Skin epidermis (tissue), 12 donors: ENCODE measurements at regions not wholly inside any gene's neighbourhood (a gene's known extent, or its start where the extent isn't known, plus 50 kb on each side); places are given as distances from the start of the nearest gene placed in this dataset.

Experiments
- H3K27ac ChIP-seq, 21 experiments: fragments of 200-600 bp; sonication (generic) in 11 of 21; one replicate each; pipeline ENCODE4 v1.5.0; 2020; ENCODE audit warnings: mild to moderate bottlenecking in 3 of 21, inconsistent platforms in 2 of 21, moderate library complexity in 2 of 21
- H3K4me3 ChIP-seq, 7 experiments: fragments of 200-600 bp; sonication (generic) in 2 of 7; one replicate each; pipeline ENCODE4 v1.5.0; 2020; ENCODE audit warnings: inconsistent platforms in 2 of 7, mild to moderate bottlenecking in 2 of 7, moderate library complexity in 1 of 7

DNA sequence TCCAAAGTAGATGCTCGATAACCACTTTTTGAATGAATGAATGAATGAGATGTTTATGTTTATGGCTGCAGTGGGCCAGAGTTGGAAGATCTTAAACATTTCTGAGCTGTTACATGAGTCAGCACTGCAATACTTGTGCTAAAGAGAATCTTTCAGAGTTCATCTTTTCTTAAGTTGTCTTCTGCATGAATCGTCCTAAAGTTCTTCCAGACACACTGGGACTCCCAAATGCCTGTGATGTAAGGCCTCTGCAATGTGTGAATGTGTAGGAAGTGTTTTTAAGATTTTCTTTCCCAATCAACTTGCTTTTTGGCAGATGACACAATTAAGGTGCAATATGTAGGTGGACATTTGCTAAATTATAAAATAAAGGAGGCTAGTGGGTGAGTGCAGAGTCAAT lies 50.3 kb upstream of the TRIM9 start:
- no peak overlapping the region for H3K27ac ChIP-seq
- no peak overlapping the region for H3K4me3 ChIP-seq

DNA sequence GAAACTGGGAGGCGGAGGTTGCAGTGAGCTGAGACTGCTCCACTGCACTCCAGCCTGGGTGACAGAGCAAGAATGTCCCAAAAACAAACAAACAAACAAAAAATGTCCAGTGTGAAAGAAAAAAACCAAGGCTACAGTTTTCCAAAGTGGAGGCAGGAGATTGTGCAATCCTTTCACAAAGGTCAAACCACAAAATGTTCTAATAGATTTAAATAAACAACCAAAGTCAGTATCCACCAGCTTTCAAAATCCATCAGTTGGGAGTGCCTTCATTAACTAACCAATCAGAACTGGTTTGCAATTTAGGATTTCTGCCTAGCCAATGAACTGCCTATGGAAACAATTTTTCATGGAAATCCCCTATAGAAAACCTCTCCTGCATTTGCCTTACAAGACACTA lies 52.3 kb upstream of the TRIM9 start:
- Histone ChIP-seq H3K27ac (no peak overlapping the region), H3K4me3 (no peak overlapping the region)

DNA sequence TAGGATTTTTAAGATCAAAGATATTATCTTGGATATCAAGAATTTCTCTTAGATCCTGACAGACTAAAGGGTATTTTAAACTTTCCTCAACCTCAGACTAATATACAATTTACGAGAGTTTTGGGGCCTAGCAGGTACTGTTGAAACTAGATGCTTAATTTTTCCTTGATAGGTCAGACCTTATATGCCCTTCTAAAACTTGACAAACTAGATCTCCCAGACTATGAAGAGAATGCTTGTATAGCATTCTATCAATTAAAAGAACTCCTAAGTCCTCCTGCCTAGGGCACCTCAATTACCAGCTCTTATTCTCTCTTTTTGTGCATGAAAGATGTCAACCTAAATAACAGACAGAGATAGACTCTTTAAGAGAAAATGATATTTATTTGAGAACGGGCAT lies 60.4 kb upstream of the TRIM9 start:
- H3K4me3 ChIP-seq: no peak overlapping the region
- no peak overlapping the region for H3K27ac ChIP-seq

DNA sequence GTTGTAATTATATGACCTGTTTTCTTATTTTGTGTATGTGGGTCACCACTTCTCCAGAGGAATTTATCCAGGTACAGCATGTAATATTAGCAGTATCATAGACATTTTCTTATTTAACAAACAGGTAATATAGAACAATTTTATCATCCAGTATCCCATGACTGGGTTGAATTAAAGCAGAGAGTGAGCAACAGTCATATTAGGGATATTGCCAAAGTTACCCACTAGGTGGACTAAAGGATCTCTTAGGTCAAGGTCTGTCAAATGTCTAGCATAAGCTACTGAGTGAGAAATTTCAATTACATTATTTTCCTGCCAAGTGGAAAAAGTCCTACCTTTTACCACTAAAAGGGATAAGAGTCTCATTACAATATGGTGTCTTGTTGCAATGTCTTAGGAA lies 62.1 kb upstream of the TRIM9 start:
- Histone ChIP-seq H3K4me3 (no peak overlapping the region), H3K27ac (no peak overlapping the region)

DNA sequence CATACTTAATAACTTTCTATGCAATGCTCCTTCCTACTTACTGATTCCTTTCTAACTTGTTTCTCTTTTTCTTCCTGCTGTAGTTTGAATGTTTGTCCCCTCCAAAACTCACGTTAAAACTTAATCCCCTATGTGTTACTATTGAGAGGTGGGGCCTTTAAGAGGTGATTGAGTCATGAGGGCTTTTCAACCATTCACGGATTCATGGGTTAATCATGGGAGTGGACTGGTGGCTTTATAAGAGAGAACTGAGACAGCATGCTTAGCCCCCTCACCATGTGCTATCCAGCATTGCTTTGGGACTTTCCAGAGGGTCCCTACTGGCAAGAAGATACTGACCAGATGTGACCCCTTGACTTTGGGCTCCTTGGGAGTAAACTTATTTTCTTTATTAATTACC lies 66.0 kb upstream of the TRIM9 start:
- H3K27ac ChIP-seq: no peak overlapping the region
- H3K4me3 ChIP-seq: no peak overlapping the region

DNA sequence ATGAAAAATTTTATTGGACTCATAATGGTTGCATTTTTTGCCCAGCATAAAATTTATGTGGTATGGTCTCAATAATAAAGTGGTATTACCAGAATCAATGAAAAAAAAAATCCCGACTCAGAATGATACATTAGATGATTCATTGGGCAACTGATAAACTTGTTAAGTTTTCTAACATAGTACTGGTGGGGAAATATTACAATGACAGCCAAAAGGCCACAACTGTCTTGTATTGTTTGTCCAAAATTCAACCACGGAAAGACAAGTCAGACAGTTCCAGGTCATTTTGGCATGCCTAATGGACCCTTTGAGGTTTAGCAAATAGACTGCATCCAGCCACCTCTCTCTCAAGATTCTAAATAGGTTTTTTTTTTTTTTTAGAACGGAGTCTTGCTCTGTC lies 70.5 kb upstream of the TRIM9 start:
- Histone ChIP-seq H3K4me3 (no peak overlapping the region), H3K27ac (no peak overlapping the region)

DNA sequence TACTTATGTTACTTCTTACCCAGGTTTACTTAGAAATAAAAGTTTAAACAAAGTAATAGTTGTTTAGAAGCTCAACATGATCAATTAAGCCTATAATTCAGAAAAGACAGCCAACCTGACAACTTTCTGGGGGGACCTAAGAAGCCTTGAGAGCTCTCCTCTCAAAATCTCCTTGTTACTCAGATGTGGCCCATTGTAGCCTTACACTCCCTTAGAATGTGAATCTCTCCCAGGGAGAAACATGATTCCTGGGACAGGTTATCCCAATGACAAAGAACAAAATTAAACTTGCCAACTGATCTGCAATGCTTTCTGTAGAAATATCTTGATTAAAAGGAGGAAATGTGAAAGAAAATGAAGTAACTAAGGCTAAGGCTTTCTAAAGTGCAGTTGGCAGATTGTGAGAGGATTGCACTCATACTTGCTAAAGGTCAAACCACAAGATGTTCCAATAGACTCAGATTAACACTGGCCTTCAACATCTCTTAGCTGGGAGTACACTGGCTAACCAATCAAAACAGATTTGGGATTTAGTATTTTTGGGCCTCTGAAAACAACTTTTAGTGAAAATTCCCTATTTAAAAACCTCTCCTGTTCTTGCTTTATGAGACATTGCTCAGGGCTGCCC lies 72.3 kb upstream of the TMX1 start:
- Histone ChIP-seq H3K4me3 (no peak overlapping the region), H3K27ac (peak overlapping the region in 6 of 21 experiments; percentile 8 to 42 (median 30))

DNA sequence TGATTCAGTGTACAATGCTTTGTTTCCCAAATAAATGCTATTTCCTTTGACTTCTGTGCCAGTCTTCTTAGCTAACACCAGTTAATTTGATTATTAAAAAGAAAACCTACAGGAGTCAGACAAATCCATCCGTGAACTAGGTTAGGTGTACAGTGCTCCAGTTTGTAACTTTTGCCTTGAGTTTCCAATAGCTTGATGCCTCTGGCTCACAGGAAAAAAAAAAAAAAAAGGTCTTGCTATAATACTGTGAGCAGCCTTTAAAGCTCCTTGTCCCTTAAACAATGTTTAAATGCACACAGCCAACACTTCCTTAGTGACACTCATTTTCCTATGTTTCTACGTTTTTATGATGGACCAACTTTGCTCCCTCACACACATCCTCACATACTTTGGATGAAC lies 71.8 kb upstream of the TMX1 start:
- H3K27ac ChIP-seq: peak overlapping the region in 5 of 21 experiments; percentile 8 to 44 (median 40)
- H3K4me3 ChIP-seq: no peak overlapping the region

DNA sequence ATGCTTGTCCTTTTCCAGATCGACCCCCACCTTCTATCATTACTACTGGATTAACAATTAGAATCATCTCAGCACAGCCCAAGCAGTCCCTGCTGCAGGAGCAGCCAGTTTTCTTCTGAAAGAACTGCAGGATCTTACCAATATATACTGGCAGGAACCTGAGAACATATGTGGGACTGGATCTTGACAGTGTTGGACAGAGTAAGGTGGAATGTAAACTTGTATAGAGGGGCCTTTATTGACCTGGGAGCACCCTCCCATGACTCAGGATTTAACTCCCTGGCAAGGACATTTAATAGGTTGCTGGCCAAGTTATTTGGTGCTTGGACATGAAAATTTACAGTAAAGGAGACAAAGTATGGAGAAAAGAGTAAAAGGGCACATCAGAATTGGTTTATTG lies 66.2 kb upstream of the TMX1 start:
- no peak overlapping the region for H3K27ac ChIP-seq
- H3K4me3 ChIP-seq: no peak overlapping the region

DNA sequence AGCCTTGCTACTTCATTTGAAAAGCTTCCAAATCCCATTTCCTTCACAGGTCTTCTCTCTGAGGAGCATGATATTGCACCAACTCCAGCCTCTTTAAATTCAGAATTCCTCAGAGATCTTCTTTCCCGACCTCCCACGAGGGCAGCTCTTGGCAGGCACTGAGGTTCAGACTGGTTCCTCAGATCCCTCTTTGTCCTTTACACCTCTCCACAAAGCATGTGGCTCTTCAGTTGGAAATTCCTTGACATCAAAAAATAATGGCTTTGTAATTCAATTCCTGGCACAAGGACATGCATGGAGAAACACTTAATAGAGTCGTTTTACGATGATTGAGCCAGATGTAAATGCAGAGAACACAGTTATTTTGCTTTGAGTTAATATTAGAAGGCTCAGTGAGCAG lies 63.2 kb upstream of the TMX1 start:
- Histone ChIP-seq H3K27ac (no peak overlapping the region), H3K4me3 (no peak overlapping the region)

DNA sequence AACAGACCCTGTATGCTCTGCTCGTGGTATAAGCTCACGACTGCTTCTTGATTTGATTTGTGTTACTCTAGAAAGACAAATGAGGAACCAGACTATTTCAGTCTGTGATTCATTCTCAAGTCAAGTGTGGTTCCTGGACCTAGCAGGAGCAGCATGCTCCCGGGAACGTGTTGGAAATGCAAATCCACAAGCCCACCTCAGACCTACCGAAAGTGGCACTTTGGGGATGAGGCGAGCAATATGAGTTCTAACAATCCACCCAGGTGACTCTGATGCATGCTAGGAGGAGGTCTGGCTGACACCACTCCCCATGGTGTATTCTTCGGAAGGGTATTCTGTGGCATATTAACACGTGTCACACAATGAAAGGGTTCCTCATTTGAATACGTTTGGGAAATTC lies 59.5 kb upstream of the TMX1 start:
- Histone ChIP-seq H3K4me3 (no peak overlapping the region), H3K27ac (no peak overlapping the region)

DNA sequence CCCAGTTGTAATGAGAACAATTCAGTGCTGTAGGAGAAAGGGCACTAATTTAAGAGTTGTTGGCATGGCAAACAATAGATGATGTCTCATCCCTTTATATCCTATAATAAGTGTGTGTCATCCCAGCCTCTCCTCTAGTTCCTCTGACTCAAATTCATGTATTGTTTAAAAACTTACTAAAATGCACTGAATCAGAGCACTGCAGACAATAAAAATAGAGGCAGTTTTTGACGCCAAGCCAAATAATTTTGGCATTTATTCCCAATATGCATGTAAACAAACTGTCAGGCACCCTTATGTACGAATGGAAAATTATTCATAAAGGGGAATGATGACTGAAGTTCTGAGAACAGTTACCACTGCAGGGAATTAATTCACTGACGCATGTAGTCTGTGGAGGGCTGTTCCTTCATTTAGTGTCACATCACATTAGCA lies 57.9 kb upstream of the TMX1 start:
- no peak overlapping the region for H3K4me3 ChIP-seq
- no peak overlapping the region for H3K27ac ChIP-seq

DNA sequence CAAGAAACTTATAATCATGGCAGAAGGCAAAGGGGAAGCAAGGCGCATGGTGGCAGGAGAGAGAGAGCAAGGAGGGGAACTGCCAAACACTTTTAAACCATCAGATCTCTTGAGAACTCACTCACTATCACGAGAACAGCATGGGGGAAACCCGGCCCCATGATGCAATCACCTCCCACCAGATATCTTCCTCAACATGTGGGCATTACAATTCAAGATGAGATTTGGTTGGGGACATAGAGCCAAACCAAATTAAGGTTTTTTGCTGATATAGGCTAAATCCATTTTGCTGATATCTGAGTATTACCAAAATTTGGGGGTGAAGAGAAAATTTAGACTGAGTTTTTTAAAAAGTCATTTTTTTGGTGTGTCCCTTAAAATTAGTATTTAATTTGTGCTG lies 54.9 kb upstream of the TMX1 start:
- Histone ChIP-seq H3K27ac (no peak overlapping the region), H3K4me3 (no peak overlapping the region)

DNA sequence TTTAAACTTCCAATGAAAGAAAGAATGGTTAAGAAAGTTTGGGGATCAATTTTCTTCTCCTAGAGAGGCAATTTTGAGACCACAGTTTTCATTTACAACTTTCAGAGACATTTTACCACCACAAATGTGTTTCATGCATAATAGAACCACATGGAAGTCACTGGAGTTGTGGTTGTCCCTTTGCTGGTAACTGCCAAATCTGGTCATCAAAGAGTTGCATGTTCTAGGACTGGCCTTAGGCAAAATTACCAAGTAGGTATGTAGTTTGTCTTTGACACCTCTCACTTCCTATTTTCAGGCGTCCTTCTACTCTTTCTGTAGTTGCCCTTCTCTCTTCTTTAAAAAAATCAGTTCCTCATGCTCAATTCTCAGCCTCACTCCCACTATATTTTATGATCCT lies 54.3 kb upstream of the TMX1 start:
- Histone ChIP-seq H3K4me3 (no peak overlapping the region), H3K27ac (no peak overlapping the region)

DNA sequence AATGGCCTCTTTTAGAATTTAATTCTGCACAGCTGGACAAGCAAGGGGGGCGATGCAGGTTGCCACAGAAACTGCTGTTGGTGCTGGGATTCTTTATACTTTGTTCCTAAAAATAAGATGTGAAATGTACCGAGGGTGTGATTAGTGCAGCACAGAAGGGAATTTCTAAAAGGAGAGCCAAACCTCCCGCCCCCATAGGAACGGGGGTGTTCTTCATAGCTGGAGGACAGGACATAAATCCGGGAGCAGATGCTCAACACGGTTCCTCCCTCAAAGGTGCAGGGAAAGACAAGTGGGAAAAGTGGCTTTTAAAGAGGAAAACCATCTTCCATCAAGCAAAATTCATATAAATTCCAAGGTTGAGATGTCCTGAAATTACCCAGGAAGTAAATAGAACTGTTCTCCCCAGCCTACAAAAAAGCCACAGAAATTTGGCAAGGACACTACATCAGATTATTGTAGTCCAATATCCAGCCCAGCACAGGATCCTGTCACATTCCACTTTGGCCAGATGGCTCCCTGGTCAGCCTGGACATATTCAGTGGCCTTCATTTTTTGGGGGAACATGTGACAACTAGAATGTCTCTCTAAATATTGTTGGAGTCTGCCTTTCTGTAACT lies 51.4 kb upstream of the TMX1 start:
- Histone ChIP-seq H3K27ac (no peak overlapping the region), H3K4me3 (no peak overlapping the region)

DNA sequence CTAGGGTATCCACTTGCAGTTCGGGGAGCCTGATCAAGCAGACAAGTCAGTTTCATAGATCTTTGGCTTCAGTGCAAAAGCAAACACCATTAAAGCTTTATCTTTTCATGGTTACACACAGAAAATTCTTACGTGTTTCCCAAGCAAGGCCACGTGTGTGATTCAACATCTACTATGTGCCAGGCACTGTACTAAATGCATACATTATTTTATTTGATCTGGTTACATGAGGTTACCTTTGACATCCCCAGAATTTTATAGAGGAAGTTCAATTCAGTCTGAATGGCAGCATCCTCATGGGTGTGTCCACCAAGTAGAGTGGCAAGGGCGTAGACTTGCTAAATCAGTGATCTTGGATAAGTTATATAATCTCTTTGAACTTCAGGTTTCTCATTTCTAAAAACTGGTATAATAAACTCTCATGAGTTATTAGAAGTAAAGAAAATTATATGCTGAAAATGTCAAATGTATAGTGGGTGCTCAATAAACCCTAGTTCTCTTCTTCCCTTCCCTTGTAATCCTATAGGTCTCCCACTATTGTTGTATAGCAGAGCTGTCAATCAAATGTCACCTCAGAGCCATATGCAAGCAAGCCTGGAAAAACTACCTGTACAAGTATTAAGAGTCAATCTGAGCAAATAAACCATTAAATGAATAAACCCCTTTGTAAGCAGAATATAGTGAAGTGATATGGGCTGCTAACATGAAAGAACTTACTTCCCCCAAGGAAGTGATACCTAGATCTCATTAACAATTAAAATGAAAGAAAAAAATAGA lies 50.3 kb upstream of the TMX1 start:
- H3K4me3 ChIP-seq: no peak overlapping the region
- H3K27ac ChIP-seq: no peak overlapping the region
